Lung microvascular endothelial cell (primary cell): ENCODE measurements at regions not wholly inside any gene's neighbourhood (a gene's known extent, or its start where the extent isn't known, plus 50 kb on each side); places are given as distances from the start of the nearest gene placed in this dataset.

Experiments used
- DNase-seq, 2 donors: peaks; one replicate each; pipeline versions ENCODE4 v3.0.0 to v3.0.0-alpha.2; 2010; ENCODE audit warnings: low read depth in 2 of 2

GRCh38 chr2:129737660-129738527 is 241.6 kb upstream of the RAB6C start:
- no peak for DNase-seq

DNA sequence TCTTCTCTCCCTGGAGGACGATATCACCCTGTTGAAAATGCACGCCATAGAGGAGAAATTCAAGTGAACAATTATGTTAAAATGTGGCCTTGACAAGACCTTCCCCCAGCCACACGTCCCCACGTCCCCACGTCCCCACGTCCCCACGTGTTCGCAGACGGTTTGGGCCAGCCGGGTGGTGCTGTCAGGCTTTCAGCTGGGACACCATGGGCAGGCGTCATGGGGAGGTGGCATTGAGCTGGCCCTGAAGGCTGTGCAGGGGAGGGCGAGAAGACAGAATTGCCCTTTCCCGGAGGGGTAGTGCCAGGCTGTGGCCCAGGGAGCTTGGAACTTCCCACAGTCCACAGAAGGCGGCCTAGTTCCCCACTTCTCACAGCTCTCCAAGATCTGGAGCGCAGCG is 240.7 kb upstream of the RAB6C start:
- no peak for DNase-seq

DNA sequence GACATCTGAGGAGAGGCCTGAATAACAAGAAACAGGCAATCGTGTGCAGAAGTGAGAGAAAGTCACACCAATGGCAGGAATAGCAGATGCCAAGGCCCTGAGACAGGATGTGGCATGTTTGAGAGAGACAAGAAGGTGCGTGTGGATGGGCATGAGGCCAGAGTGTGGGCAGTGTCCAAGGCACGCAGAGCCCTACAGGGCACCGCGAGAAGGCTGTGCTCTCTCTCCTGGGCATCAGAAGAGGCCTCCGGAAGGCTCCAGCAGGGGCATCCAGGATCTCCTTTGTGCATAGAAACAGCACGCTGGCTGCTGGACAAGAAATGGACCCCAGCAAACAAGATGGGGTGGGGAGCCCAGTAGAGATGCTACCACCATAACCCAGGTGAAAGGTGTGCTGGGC is 239.0 kb upstream of the RAB6C start:
- DNase-seq: no peak

- DNase-seq: no peak
Measured at GRCh38 chr2:129741165-129741564, 238.3 kb upstream of the RAB6C start.

DNA sequence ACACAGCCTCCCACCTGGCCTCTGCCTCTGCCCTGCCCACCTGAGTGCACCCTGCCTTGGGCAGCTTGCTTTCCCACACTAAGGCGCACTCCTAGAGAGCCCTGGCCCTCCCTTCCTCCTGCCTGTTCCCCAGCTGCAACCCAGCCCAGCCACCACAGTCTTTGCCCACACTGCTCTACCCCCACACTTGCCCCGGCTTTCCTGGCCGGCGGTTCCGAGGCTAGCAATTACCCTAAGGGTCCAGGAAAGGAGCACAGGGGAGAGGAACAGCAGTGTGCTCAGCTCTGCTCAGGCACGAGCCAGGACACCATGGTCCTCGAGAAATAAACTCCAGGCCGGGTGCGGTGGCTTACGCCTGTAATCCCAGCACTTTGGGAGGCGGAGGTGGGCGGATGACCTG is 237.8 kb upstream of the RAB6C start:
- no peak for DNase-seq

GRCh38 chr2:129742415-129743180 is 236.9 kb upstream of the RAB6C start:
- DNase-seq: no peak

GRCh38 chr2:129744141-129744540 is 235.3 kb upstream of the RAB6C start:
- DNase-seq: no peak

- DNase-seq: no peak
Measured at GRCh38 chr2:129744649-129745048, 234.8 kb upstream of the RAB6C start.

- no peak for DNase-seq
Measured at GRCh38 chr2:129747500-129748125, 231.9 kb upstream of the RAB6C start.

- no peak for DNase-seq
Measured at GRCh38 chr2:129748250-129748649, 231.2 kb upstream of the RAB6C start.

DNA sequence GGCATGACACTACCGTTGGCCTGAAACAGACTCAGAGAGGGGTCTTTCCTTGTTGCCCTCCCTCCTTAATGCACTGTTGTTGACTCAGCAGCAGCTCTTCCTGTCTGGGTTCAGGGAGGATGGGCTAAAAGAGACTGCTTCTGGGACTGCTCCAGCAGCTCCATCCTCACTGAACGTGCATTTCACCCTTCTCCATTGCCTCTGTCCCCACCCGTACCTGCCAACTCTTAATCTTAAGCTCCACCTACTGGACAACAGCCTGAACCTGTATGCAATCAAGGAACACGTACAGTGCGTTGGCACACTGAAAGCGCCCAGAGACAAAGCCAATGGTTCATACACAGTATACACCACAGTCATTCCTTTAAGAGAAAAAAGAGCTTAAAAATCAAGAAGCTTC is 230.8 kb upstream of the RAB6C start:
- DNase-seq: no peak

GRCh38 chr2:129751409-129751808 is 228.1 kb upstream of the RAB6C start:
- DNase-seq: no peak

GRCh38 chr2:129752176-129752575 is 227.3 kb upstream of the RAB6C start:
- no peak for DNase-seq

GRCh38 chr2:129752686-129753085 is 226.8 kb upstream of the RAB6C start:
- DNase-seq: no peak

GRCh38 chr2:129753261-129753660 is 226.2 kb upstream of the RAB6C start:
- DNase-seq: no peak

GRCh38 chr2:129754421-129754820 is 225.0 kb upstream of the RAB6C start:
- no peak for DNase-seq

DNA sequence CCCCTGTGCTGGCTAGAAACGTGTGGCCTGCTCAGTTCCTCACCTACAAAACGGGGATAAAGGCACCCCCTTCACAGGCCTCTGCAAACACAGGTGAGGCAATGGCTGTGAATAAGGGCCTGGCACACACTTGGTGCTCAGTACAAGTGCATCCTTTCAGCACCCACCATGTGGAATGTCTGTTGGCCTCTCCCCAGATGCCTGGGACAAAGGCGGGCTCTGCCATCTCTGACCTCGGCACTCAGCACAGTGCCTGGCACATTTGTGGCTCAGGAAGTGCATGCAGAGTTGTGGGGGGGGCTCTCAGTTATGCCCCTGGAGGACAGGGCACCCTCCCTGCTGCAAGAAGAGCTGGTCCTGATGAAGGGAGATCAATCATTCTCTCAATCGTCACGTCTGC is 224.6 kb upstream of the RAB6C start:
- DNase-seq: no peak

DNA sequence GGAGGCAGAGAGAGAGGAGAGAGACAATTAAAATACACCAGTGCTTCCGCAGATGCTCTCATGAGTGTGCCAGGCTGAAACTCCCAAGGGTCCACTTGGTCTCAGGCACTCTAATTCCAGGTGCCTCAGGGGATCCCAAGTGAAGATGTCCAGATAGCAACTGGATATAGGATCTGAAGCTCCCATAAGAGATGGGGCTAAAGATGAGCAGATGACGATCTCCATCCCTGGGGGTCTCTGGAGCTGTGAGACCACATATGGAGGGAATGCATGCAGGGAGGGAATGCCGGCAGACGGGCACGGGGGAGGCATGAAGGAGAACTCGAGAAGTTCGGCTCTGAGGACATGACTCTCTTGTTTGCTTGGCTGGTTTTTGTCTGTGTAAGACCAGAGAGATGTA is 223.7 kb upstream of the RAB6C start:
- DNase-seq: no peak

GRCh38 chr2:129756276-129756675 is 223.2 kb upstream of the RAB6C start:
- DNase-seq: no peak

- DNase-seq: no peak
Measured at GRCh38 chr2:129757366-129757914, 222.0 kb upstream of the RAB6C start.

DNA sequence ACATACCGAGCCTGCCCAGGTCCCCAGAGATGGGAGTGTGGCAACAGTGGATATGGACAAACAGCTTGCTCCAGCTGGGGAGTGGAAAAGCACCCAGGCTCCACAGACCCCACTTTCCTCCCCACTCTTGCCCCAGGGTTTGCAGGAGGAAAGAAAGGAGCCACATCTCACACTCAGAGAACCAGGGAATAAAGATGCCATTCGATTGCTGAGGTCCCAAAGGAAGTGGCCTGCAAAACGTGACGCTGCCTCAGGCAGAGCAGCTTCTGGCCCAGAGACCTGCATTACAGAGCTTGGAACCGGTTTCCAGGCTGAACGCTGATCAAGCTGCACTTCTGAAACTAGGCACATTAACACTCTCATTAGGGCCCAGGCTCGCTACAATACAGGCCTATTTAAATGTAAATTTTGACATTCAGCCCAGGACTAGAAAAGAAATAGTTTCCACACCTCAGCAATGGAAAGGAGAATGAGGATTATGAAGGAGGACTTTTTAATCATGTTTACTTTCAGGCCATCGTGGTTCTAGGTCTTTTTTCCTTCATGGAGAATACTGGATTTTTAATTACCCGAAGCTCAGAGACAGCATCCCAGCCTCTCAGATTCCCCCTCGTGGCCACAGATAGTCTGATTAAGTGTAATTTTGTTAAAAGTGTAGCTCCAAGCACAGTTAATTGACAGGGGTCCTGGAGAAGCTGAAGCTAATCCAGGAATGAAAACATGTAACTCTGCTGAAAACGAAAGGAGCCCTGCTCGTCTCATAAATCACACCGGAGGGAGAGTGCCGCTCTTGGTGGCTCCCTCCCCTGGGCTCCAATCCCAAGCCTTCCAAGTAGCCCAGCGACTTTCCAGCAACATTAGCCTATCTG is 221.3 kb upstream of the RAB6C start:
- no peak for DNase-seq
